ENCODE measurements at regions not wholly inside any gene's neighbourhood (a gene's known extent, or its start where the extent isn't known, plus 50 kb on each side); places are given as distances from the start of the nearest gene placed in this dataset.

- DNase-seq: no peak
Observed at GRCh38 chr19:31562966-31563612, 213.9 kb upstream of the TSHZ3 start.

- no peak for DNase-seq
Observed at GRCh38 chr19:31567776-31568175, 218.5 kb upstream of the TSHZ3 start.

GRCh38 chr19:31568724-31569123, 219.5 kb upstream of the TSHZ3 start:
- no peak for DNase-seq

- no peak for DNase-seq
Observed at GRCh38 chr19:31570718-31571117, 221.5 kb upstream of the TSHZ3 start.

GRCh38 chr19:31572102-31572975, 223.1 kb upstream of the TSHZ3 start:
- no peak for DNase-seq

- no peak for DNase-seq
Observed at GRCh38 chr19:31572976-31573298, 223.7 kb upstream of the TSHZ3 start.

- DNase-seq: no peak
Observed at GRCh38 chr19:31574251-31574973, 225.2 kb upstream of the TSHZ3 start.

GRCh38 chr19:31575846-31576335, 226.7 kb upstream of the TSHZ3 start:
- peak in 1 of 3 experiments; percentile 4 for DNase-seq

GRCh38 chr19:31578326-31578725, 229.1 kb upstream of the TSHZ3 start:
- no peak for DNase-seq

- no peak for DNase-seq
Observed at GRCh38 chr19:31583148-31583547, 233.9 kb upstream of the TSHZ3 start.

GRCh38 chr19:31586282-31586681, 237.0 kb upstream of the TSHZ3 start:
- DNase-seq: no peak

- no peak for DNase-seq
Observed at GRCh38 chr19:31589109-31589508, 239.9 kb upstream of the TSHZ3 start.

GRCh38 chr19:31591258-31591657, 242.0 kb upstream of the TSHZ3 start:
- DNase-seq: no peak

- no peak for DNase-seq
Observed at GRCh38 chr19:31592456-31592855, 243.2 kb upstream of the TSHZ3 start.

- DNase-seq: no peak
Observed at GRCh38 chr19:31594701-31595100, 245.5 kb upstream of the TSHZ3 start.

- DNase-seq: no peak
Observed at GRCh38 chr19:31595521-31595920, 246.3 kb upstream of the TSHZ3 start.

GRCh38 chr19:31596751-31597150, 247.5 kb upstream of the TSHZ3 start:
- no peak for DNase-seq

- DNase-seq: no peak
Observed at GRCh38 chr19:31597616-31598015, 248.4 kb upstream of the TSHZ3 start.

GRCh38 chr19:31598730-31599238, 249.5 kb upstream of the TSHZ3 start:
- no peak for DNase-seq

- DNase-seq: no peak
Observed at GRCh38 chr19:31600731-31601295, 251.6 kb upstream of the TSHZ3 start.

- no peak for DNase-seq
Observed at GRCh38 chr19:31601855-31602254, 252.6 kb upstream of the TSHZ3 start.

- DNase-seq: no peak
Observed at GRCh38 chr19:31602548-31602947, 253.3 kb upstream of the TSHZ3 start.

GRCh38 chr19:31604493-31605040, 255.3 kb upstream of the TSHZ3 start:
- DNase-seq: no peak

Measured in NCI-H1417 (cell line).